SK-N-SH treated with all-trans-retinoic acid at 6 μM for 48 hours (cell line): ENCODE measurements at regions not wholly inside any gene's neighbourhood (a gene's known extent, or its start where the extent isn't known, plus 50 kb on each side); places are given as distances from the start of the nearest gene placed in this dataset.

ENCODE experiments used
- ATAC-seq: fragments of 200-7000 bp; cut with Tn5 transposase; 3 replicates; pipeline ENCODE4 v1.9.1; 2020; ENCODE audit warnings: mild to moderate bottlenecking, moderate library complexity
- ARNTL ChIP-seq: fragments of 450-650 bp; formaldehyde crosslinking; IDR thresholded peaks from 2 replicates; pipeline ENCODE4 v1.5.0; 2020; ENCODE audit warnings: low read depth, mild to moderate bottlenecking, moderate library complexity, borderline replicate concordance
- BACH2 ChIP-seq: fragments of 250-450 bp; sonication (Bioruptor Pico); IDR thresholded peaks from 2 replicates; pipeline ENCODE4 v1.9.0; 2021; ENCODE audit warnings: mild to moderate bottlenecking, borderline replicate concordance
- CSDC2 ChIP-seq: fragments of 250-450 bp; sonication (Bioruptor Pico); IDR thresholded peaks from 2 replicates; pipeline ENCODE4 v1.5.0; 2020; ENCODE audit warnings: mild to moderate bottlenecking, moderate library complexity
- GLIS3 ChIP-seq: fragments of 250-450 bp; sonication (Bioruptor Pico); IDR thresholded peaks from 2 replicates; pipeline ENCODE4 v1.5.0; 2020; ENCODE audit warnings: mild to moderate bottlenecking, moderate library complexity
- ISL1 ChIP-seq: fragments of 250-450 bp; sonication (Bioruptor Pico); IDR thresholded peaks from 2 replicates; pipeline ENCODE4 v2.1.2; 2022; ENCODE audit warnings: mild to moderate bottlenecking, moderate library complexity
- OSR1 ChIP-seq: fragments of 250-450 bp; sonication (Bioruptor Pico); IDR thresholded peaks from 2 replicates; pipeline ENCODE4 v1.8.0; 2022; ENCODE audit warnings: moderate library complexity, mild to moderate bottlenecking, inconsistent platforms
- PPARA ChIP-seq: fragments of 250-450 bp; sonication (Bioruptor Pico); IDR thresholded peaks from 2 replicates; pipeline ENCODE4 v1.5.0; 2020; ENCODE audit warnings: mild to moderate bottlenecking, borderline replicate concordance
- RARB ChIP-seq: fragments of 250-450 bp; sonication (Bioruptor Pico); IDR thresholded peaks from 2 replicates; pipeline ENCODE4 v1.8.0; 2021; ENCODE audit warnings: mild to moderate bottlenecking, moderate library complexity
- SNAI2 ChIP-seq: fragments of 250-450 bp; sonication (Bioruptor Pico); IDR thresholded peaks from 2 replicates; pipeline ENCODE4 v1.5.0; 2020; ENCODE audit warnings: mild to moderate bottlenecking, moderate library complexity
- TCF4 ChIP-seq: fragments of 250-450 bp; sonication (Bioruptor Pico); IDR thresholded peaks from 2 replicates; pipeline ENCODE4 v1.8.0; 2021; ENCODE audit warnings: mild to moderate bottlenecking, moderate library complexity, borderline replicate concordance
- TOX ChIP-seq: fragments of 250-450 bp; sonication (Bioruptor Pico); IDR thresholded peaks from 2 replicates; pipeline ENCODE4 v1.8.0; 2021; ENCODE audit warnings: mild to moderate bottlenecking, moderate library complexity, borderline replicate concordance
- ZFP3 ChIP-seq: fragments of 250-450 bp; sonication (Bioruptor Pico); IDR thresholded peaks from 2 replicates; pipeline ENCODE4 v1.5.0; 2020; ENCODE audit warnings: mild to moderate bottlenecking, moderate library complexity
- ZFP30 ChIP-seq: fragments of 450-650 bp; formaldehyde crosslinking; IDR thresholded peaks from 2 replicates; pipeline ENCODE4 v1.5.0; 2022; ENCODE audit warnings: mild to moderate bottlenecking, moderate library complexity
- ZNF565 ChIP-seq: fragments of 450-650 bp; formaldehyde crosslinking; conservative IDR thresholded peaks from 2 replicates; pipeline ENCODE4 v1.5.0; 2020; ENCODE audit warnings: low read depth, mild to moderate bottlenecking, moderate library complexity
- ZNF70 ChIP-seq: fragments of 450-650 bp; formaldehyde crosslinking; IDR thresholded peaks from 2 replicates; pipeline ENCODE4 v1.5.0; 2020; ENCODE audit warnings: mild to moderate bottlenecking, moderate library complexity
- ZNF8 ChIP-seq: fragments of 450-650 bp; formaldehyde crosslinking; IDR thresholded peaks from 2 replicates; pipeline ENCODE4 v1.5.0; 2020; ENCODE audit warnings: mild to moderate bottlenecking, moderate library complexity
- TF ChIP-seq, protein P1 (sequence below): fragments of 250-450 bp; sonication (Bioruptor Pico); IDR thresholded peaks from 2 replicates; pipeline ENCODE4 v1.5.1; 2020; ENCODE audit warnings: low read depth, mild to moderate bottlenecking, moderate library complexity
- TF ChIP-seq, protein P2 (sequence below): fragments of 250-450 bp; sonication (Bioruptor Pico); IDR thresholded peaks from 2 replicates; pipeline ENCODE4 v1.8.0; 2021; ENCODE audit warnings: low read depth, mild to moderate bottlenecking, moderate library complexity, borderline replicate concordance
- TF ChIP-seq, protein P3 (sequence below): fragments of 250-450 bp; sonication (Bioruptor Pico); IDR thresholded peaks from 2 replicates; pipeline ENCODE4 v1.5.0; 2020; ENCODE audit warnings: mild to moderate bottlenecking, moderate library complexity
- TF ChIP-seq, protein P4 (sequence below): fragments of 250-450 bp; sonication (Bioruptor Pico); IDR thresholded peaks from 2 replicates; pipeline ENCODE4 v1.5.1; 2021; ENCODE audit warnings: mild to moderate bottlenecking, moderate library complexity

DNA sequence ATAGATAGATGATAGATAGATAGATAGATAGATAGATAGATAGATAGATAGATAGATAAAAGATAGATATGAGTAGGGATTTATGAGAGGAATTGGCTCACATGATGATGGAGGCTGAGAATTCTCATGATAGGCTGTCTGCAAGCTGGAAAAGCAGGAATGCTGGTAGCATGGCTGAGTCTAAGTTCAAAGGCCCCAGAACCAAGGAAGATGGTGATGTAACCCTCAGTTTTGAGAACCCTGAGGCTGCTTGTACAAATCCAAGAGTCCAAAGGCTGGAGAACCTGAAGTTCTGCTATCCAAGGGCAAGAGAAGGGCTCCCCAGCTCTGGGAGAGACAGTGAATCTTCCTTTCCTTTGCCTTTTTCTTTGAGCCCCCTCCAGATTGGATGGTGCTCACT is 210.8 kb downstream of the RFPL4B start (continued):
- TF ChIP-seq, protein P1, sequence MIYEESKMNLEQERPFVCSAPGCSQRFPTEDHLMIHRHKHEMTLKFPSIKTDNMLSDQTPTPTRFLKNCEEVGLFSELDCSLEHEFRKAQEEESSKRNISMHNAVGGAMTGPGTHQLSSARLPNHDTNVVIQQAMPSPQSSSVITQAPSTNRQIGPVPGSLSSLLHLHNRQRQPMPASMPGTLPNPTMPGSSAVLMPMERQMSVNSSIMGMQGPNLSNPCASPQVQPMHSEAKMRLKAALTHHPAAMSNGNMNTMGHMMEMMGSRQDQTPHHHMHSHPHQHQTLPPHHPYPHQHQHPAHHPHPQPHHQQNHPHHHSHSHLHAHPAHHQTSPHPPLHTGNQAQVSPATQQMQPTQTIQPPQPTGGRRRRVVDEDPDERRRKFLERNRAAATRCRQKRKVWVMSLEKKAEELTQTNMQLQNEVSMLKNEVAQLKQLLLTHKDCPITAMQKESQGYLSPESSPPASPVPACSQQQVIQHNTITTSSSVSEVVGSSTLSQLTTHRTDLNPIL (CRISPR knock-in tag): no peak

DNA sequence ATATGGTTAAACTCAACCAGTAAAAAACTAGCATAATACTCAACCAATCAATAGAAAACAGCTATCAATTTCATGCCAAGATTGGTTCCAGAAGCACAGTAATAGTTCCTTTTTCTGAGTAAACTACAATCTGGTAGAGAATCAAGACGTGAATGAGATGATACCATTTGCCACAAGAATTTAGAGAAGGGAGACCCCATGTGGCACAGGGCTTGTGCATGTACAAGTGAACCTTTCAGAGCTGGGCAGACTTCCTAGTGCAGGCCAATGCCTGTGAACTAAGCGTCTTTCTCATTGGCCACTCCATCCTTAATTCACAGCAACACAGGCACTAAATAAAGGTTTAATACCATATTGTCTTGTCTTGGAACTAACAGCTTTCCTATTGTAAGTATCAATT is 213.5 kb downstream of the RFPL4B start:
- no peak for TF ChIP-seq TOX
- TF ChIP-seq, protein P2, sequence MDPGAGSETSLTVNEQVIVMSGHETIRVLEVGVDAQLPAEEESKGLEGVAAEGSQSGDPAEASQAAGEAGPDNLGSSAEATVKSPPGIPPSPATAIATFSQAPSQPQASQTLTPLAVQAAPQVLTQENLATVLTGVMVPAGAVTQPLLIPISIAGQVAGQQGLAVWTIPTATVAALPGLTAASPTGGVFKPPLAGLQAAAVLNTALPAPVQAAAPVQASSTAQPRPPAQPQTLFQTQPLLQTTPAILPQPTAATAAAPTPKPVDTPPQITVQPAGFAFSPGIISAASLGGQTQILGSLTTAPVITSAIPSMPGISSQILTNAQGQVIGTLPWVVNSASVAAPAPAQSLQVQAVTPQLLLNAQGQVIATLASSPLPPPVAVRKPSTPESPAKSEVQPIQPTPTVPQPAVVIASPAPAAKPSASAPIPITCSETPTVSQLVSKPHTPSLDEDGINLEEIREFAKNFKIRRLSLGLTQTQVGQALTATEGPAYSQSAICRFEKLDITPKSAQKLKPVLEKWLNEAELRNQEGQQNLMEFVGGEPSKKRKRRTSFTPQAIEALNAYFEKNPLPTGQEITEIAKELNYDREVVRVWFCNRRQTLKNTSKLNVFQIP: no peak
- no peak for ATAC-seq

DNA sequence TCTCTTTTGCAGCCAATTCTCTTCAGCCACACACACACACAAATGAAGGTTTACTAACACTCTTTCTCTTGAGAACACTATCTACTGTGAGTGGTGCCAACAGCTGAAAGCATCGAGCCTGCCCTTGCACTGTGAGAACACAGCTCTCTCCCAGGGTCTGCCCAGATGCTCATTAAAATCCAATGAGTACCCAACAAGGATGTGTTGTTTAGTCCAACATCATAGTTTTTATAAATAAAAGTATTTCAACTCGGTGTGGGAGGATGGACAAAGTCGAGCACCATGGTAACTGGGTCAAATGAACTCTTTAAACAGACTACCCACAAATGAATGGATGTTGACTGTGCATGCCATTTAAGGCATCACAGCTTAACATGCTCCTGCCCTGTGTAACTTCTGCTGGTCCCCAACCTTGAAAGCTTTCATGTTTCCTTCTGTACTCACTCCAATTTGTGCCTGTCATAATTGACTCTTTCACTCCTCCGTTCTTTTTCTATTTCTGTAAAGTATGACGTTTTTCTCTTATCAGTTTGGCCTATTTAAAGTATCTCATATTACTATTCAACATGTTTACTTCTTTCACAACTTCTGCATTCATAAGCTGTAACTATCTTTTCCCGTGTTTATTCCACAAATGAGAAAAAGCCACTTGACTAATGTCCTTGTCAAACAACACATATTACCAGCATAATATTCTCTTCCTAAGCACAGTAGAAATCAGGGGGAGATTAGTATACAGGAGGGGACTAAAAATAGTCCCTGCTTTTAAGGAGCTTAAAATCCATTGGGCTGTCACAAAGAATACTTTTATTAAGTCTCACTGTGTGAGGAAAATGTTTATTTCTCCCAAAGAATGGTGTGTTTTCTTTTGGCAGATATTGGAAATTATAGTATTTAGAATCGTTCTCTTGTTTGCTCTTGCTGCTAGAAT is 215.4 kb downstream of the RFPL4B start:
- TF ChIP-seq ZNF70 (CRISPR knock-in tag) (no peak), ISL1 (CRISPR knock-in tag) (no peak)
- TF ChIP-seq, protein P3, sequence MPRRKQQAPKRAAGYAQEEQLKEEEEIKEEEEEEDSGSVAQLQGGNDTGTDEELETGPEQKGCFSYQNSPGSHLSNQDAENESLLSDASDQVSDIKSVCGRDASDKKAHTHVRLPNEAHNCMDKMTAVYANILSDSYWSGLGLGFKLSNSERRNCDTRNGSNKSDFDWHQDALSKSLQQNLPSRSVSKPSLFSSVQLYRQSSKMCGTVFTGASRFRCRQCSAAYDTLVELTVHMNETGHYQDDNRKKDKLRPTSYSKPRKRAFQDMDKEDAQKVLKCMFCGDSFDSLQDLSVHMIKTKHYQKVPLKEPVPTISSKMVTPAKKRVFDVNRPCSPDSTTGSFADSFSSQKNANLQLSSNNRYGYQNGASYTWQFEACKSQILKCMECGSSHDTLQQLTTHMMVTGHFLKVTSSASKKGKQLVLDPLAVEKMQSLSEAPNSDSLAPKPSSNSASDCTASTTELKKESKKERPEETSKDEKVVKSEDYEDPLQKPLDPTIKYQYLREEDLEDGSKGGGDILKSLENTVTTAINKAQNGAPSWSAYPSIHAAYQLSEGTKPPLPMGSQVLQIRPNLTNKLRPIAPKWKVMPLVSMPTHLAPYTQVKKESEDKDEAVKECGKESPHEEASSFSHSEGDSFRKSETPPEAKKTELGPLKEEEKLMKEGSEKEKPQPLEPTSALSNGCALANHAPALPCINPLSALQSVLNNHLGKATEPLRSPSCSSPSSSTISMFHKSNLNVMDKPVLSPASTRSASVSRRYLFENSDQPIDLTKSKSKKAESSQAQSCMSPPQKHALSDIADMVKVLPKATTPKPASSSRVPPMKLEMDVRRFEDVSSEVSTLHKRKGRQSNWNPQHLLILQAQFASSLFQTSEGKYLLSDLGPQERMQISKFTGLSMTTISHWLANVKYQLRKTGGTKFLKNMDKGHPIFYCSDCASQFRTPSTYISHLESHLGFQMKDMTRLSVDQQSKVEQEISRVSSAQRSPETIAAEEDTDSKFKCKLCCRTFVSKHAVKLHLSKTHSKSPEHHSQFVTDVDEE: no peak
- no peak for ATAC-seq

DNA sequence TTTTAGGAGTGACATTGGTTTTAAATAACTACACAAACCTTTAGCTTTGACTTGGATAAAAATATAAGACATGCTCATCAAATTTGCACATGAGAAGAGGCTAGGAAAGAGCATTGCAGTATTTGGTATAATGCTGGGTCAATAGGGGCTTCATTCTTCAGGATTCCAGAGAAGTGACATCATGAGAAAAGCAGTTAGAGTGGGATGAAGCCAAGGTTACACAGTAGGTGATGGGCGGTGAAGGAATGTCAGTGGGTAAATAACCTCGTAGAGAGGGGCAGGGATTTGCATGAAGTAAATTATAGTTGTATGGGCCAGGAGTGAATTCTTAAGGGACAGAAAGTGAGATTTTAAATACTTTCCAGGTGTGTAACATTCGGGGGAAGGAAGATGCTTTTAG is 216.2 kb downstream of the RFPL4B start:
- ATAC-seq: peak; percentile 42; the same call in 2 of the 3 replicates
- TF ChIP-seq OSR1 (no peak), ISL1 (CRISPR knock-in tag) (peak; percentile 36; the same call in 1 of the 2 replicates)

DNA sequence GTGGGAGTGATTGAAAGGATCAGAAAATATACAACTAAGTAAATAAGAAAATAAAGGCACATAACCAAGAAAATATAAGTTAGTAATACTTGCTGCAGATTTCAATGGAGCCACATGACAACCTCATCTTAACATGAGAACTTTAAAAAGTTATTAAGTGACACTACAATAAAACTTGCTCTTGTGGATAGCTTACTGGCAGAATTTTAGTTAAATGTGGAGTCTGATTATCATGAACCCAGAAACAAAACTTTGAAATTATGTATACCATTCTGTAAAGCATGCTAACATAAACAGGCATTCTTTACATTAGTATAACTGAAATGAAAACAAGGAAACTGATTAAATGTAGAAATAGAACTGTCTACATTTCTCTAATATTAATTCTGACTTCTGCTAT is 220.9 kb downstream of the RFPL4B start:
- TF ChIP-seq CSDC2 (CRISPR knock-in tag): no peak
- TF ChIP-seq GLIS3 (CRISPR knock-in tag): no peak
- TF ChIP-seq SNAI2 (CRISPR knock-in tag): no peak
- TF ChIP-seq, all 23 proteins: peak for 0
- ATAC-seq: no peak

DNA sequence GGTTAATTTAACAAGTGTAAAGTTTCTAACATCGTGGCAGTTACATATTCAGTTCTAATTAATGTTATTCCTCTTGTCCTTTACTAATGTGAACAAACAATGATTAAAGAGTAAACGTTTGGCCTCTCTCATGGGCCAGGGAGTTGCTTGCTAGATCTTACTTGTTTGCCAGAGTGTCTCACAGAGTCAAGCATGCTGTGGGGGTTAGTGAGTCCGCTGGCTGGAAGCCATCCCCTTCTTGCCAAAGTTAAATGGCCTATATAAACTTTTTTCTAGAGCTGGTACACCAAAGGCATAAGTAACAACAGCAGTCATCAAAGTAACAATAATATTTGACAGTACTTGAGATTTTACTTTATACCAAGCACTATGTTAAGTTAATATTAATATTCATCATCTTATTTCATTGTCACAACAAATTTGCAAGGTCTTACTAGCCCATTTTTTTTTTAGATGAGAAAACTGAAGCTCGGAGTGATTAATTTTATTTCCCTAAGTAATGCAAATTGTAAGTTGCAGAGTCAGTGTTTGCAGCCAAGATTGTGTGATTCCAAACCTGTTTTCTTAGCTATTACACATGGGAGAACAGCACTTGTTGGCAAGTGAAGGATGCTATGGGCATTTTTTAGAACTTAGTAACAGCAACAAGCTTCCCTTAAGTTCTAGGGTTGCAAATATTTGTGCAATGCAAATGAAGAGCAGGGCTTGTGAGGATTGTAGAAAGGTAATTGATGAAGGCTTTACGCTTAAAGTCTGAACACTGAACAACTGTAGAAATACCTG is 224.5 kb downstream of the RFPL4B start:
- peak; percentile 62 for ATAC-seq
- TF ChIP-seq ZFP30 (CRISPR knock-in tag): no peak
- no peak for TF ChIP-seq OSR1
- TF ChIP-seq, protein P3: no peak
- no peak for TF ChIP-seq RARB (CRISPR knock-in tag)
- TF ChIP-seq TOX: no peak
- no peak for TF ChIP-seq SNAI2 (CRISPR knock-in tag)
- TF ChIP-seq PPARA (CRISPR knock-in tag): no peak
- TF ChIP-seq ARNTL: no peak
- no peak for TF ChIP-seq ZNF565 (CRISPR knock-in tag)
- TF ChIP-seq, protein P4, sequence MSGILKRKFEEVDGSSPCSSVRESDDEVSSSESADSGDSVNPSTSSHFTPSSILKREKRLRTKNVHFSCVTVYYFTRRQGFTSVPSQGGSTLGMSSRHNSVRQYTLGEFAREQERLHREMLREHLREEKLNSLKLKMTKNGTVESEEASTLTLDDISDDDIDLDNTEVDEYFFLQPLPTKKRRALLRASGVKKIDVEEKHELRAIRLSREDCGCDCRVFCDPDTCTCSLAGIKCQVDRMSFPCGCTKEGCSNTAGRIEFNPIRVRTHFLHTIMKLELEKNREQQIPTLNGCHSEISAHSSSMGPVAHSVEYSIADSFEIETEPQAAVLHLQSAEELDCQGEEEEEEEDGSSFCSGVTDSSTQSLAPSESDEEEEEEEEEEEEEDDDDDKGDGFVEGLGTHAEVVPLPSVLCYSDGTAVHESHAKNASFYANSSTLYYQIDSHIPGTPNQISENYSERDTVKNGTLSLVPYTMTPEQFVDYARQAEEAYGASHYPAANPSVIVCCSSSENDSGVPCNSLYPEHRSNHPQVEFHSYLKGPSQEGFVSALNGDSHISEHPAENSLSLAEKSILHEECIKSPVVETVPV: no peak
- TF ChIP-seq TCF4 (CRISPR knock-in tag): no peak
- TF ChIP-seq ZNF8 (CRISPR knock-in tag): no peak
- no peak for TF ChIP-seq ZFP3 (CRISPR knock-in tag)
- no peak for TF ChIP-seq CSDC2 (CRISPR knock-in tag)
- no peak for TF ChIP-seq BACH2 (CRISPR knock-in tag)
